ENCODE measurements at regions not wholly inside any gene's neighbourhood (a gene's known extent, or its start where the extent isn't known, plus 50 kb on each side); places are given as distances from the start of the nearest gene placed in this dataset.

GRCh38 chr13:31038834-31039552, 106.5 kb downstream of the TEX26 start:
- intact Hi-C loops (cut with DNase I) = no loop called here
- WGBS, 2 donors = 58 to 71% methylated on average over 6 to 7 of the region's 7 CpGs
- no peak for DNase-seq

GRCh38 chr13:31037874-31038500, 105.5 kb downstream of the TEX26 start:
- no peak overlapping the region for H3K4me3 ChIP-seq
- intact Hi-C loops (cut with DNase I) = no loop called here
- no peaks in the 10 kb centered on the region for H3K27me3 ChIP-seq
- WGBS, 2 donors = 84 to 92% methylated on average over 15 of the region's 15 CpGs
- H3K27ac ChIP-seq = no peak overlapping the region
- no peak for DNase-seq
- H3K4me1 ChIP-seq = peaks cover 0 to 7% (median 0%) of the 10 kb centered on the region in 3 donors
- no peaks in the 10 kb centered on the region for H3K9me3 ChIP-seq
- TF ChIP-seq POLR2A (IDR thresholded peaks at IDR 0.05) (no peak), CTCF (IDR thresholded peaks at IDR 0.05) (no peak)
- H3K36me3 ChIP-seq = no peaks in the 10 kb centered on the region

More at GRCh38 chr13:31038834-31039552, 106.5 kb downstream of the TEX26 start:
- H3K9me3 ChIP-seq = no peaks in the 10 kb centered on the region
- no peak overlapping the region for H3K27ac ChIP-seq
- peaks cover 0 to 14% (median 2%) of the 10 kb centered on the region in 3 donors for H3K4me1 ChIP-seq
- H3K4me3 ChIP-seq = no peak overlapping the region
- H3K27me3 ChIP-seq = peaks cover 0 to 3% (median 0%) of the 10 kb centered on the region in 4 donors
- no peak for TF ChIP-seq POLR2A (IDR thresholded peaks at IDR 0.05)
- TF ChIP-seq CTCF (IDR thresholded peaks at IDR 0.05) = no peak
- H3K36me3 ChIP-seq = no peaks in the 10 kb centered on the region

- Histone ChIP-seq H3K36me3 (no peaks in the 10 kb centered on the region), H3K4me3 (no peak overlapping the region), H3K27me3 (no peaks in the 10 kb centered on the region), H3K27ac (no peak overlapping the region), H3K9me3 (no peaks in the 10 kb centered on the region), H3K4me1 (peaks cover 0 to 7% (median 0%) of the 10 kb centered on the region in 3 donors)
- no peak for DNase-seq
- WGBS, 2 donors = 70 to 79% methylated on average over 11 to 16 of the region's 17 CpGs
- TF ChIP-seq CTCF (IDR thresholded peaks at IDR 0.05) (no peak), POLR2A (IDR thresholded peaks at IDR 0.05) (no peak)
- intact Hi-C loops (cut with DNase I) = no loop called here
Observed at GRCh38 chr13:31036731-31037695, 104.6 kb downstream of the TEX26 start.

GRCh38 chr13:31035185-31035965, 102.9 kb downstream of the TEX26 start:
- no peak for DNase-seq
- Histone ChIP-seq H3K27me3 (no peaks in the 10 kb centered on the region), H3K36me3 (no peaks in the 10 kb centered on the region), H3K4me3 (no peak overlapping the region), H3K4me1 (peaks cover 0 to 7% (median 0%) of the 10 kb centered on the region in 3 donors), H3K9me3 (no peaks in the 10 kb centered on the region), H3K27ac (no peak overlapping the region)
- TF ChIP-seq CTCF (IDR thresholded peaks at IDR 0.05) (no peak), POLR2A (IDR thresholded peaks at IDR 0.05) (no peak)
- 53 to 55% methylated on average over 12 to 13 of the region's 13 CpGs for WGBS, 2 donors
- intact Hi-C loops (cut with DNase I) = no loop called here

Measured in esophagus squamous epithelium (tissue), 5 donors.